ENCODE measurements at regions not wholly inside any gene's neighbourhood (a gene's known extent, or its start where the extent isn't known, plus 50 kb on each side); places are given as distances from the start of the nearest gene placed in this dataset.
"Not testable (repeated sequence)": the region's sequence is repeated elsewhere in the genome, so short reads cannot be mapped to it uniquely, and the experiment has no call there.

DNA sequence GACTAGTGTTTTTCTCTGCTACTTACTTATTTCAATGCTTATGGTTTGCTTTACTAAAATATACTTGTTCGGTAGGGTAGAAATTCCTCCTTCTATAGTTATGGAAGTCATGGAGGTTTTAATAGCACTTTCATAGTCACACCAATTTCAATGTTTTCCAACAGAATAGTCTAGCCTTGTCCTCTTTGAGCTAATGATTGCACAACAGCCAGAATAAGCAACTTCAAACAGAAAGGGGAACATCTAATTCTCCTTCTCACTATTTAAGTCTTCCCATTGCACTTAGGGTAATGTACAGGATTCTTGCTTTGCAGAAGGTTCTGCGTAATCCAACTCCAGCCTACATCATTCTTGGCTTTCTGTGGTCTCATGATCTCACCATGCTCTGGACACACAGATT lies 287.7 kb upstream of the GCFC2 start:
- no peak overlapping the region for H3K9ac ChIP-seq (ENCODE audit: insufficient read depth, low read length, poor library complexity, severe bottlenecking)
- no peak overlapping the region for H3K4me2 ChIP-seq (replicated peaks; ENCODE audit: extremely low read depth, low read length, poor library complexity, severe bottlenecking)
- H3K4me3 Mint-ChIP-seq, result no peak overlapping the region
- H3K9me3 ChIP-seq (replicated peaks in 1 of 2; ENCODE audit: control insufficient read depth in 1 of 2, insufficient read depth in 1 of 2, low read length in 2 of 2), result peaks cover 17 to 23% of the 10 kb centered on the region in 2 donors
- peaks cover 0 to 1% (median 0%) of the 10 kb centered on the region in 3 donors for H3K27me3 Mint-ChIP-seq (ENCODE audit: low read depth in 3 of 3)
- no peak overlapping the region for H3K27ac ChIP-seq (ENCODE audit: low read depth in 1 of 2, low read length in 2 of 2)
- intact Hi-C loops (cut with micrococcal nuclease), result no loop called here
- DNase-seq, result no peak
- no peak overlapping the region for H2AFZ ChIP-seq (ENCODE audit: insufficient read depth, low read depth, low read length, poor library complexity, severe bottlenecking)
- H3K4me3 ChIP-seq (replicated peaks in 1 of 3; ENCODE audit: low read depth in 2 of 3, low read length in 3 of 3), result no peak overlapping the region
- TF ChIP-seq, protein P1, sequence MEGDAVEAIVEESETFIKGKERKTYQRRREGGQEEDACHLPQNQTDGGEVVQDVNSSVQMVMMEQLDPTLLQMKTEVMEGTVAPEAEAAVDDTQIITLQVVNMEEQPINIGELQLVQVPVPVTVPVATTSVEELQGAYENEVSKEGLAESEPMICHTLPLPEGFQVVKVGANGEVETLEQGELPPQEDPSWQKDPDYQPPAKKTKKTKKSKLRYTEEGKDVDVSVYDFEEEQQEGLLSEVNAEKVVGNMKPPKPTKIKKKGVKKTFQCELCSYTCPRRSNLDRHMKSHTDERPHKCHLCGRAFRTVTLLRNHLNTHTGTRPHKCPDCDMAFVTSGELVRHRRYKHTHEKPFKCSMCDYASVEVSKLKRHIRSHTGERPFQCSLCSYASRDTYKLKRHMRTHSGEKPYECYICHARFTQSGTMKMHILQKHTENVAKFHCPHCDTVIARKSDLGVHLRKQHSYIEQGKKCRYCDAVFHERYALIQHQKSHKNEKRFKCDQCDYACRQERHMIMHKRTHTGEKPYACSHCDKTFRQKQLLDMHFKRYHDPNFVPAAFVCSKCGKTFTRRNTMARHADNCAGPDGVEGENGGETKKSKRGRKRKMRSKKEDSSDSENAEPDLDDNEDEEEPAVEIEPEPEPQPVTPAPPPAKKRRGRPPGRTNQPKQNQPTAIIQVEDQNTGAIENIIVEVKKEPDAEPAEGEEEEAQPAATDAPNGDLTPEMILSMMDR (IDR thresholded peaks at IDR 0.05), result no peak
- H3K4me1 Mint-ChIP-seq, result no peaks in the 10 kb centered on the region
- H3K4me1 ChIP-seq (ENCODE audit: control insufficient read depth in 1 of 2, insufficient read depth in 2 of 2, low read length in 2 of 2), result no peaks in the 10 kb centered on the region
- no peak overlapping the region for H3K27ac Mint-ChIP-seq
- H3K36me3 ChIP-seq (replicated peaks in 1 of 2; ENCODE audit: control insufficient read depth in 1 of 2, insufficient read depth in 2 of 2, low read length in 2 of 2), result no peaks in the 10 kb centered on the region
- H4K20me1 ChIP-seq (ENCODE audit: insufficient read depth, low read length), result no peaks in the 10 kb centered on the region
- no peaks in the 10 kb centered on the region for H3K27me3 ChIP-seq (ENCODE audit: control insufficient read depth in 2 of 2, insufficient read depth in 2 of 2, low read length in 2 of 2)
- no peaks in the 10 kb centered on the region for H3K36me3 Mint-ChIP-seq
- H3K79me2 ChIP-seq (ENCODE audit: insufficient read depth, low read length), result no peaks in the 10 kb centered on the region
- 100% methylated on average over 1 of the region's 2 CpGs for WGBS (ENCODE audit: insufficient coverage)
- H3K9me3 Mint-ChIP-seq, result peaks cover 0 to 18% (median 9%) of the 10 kb centered on the region in 7 donors

DNA sequence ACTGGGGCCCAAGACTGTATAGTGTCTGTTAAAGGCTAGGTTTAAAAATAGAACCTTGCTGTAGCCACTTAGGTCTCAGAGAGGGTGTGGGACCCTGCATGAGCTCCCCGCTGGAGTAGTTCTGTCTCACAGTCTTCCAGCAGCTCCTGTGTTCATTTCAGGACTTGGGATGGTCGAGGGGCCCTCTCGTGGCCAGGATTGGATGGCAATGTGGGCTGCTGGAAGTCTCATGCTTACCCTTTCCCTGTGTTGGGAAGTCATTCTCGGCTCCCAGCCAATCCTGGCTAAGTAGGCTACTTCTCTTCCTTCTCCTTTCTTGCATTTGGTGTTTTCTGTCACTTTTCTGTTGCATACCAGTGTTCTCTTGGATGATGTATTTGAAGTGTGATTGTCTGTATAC lies 284.0 kb upstream of the GCFC2 start:
- H2AFZ ChIP-seq (ENCODE audit: insufficient read depth, low read depth, low read length, poor library complexity, severe bottlenecking), result no peak overlapping the region
- peaks cover 17 to 18% of the 10 kb centered on the region in 2 donors for H3K9me3 ChIP-seq (replicated peaks in 1 of 2; ENCODE audit: control insufficient read depth in 1 of 2, insufficient read depth in 1 of 2, low read length in 2 of 2)
- no peak overlapping the region for H3K27ac Mint-ChIP-seq
- intact Hi-C loops (cut with micrococcal nuclease), result no loop called here
- H3K27ac ChIP-seq (ENCODE audit: low read depth in 1 of 2, low read length in 2 of 2), result no peak overlapping the region
- no peak overlapping the region for H3K4me2 ChIP-seq (replicated peaks; ENCODE audit: extremely low read depth, low read length, poor library complexity, severe bottlenecking)
- no peaks in the 10 kb centered on the region for H3K27me3 Mint-ChIP-seq (ENCODE audit: low read depth in 3 of 3)
- H3K36me3 Mint-ChIP-seq, result no peaks in the 10 kb centered on the region
- H4K20me1 ChIP-seq (ENCODE audit: insufficient read depth, low read length), result no peaks in the 10 kb centered on the region
- H3K9ac ChIP-seq (ENCODE audit: insufficient read depth, low read length, poor library complexity, severe bottlenecking), result no peak overlapping the region
- H3K4me3 Mint-ChIP-seq, result no peak overlapping the region
- DNase-seq, result no peak
- H3K36me3 ChIP-seq (replicated peaks in 1 of 2; ENCODE audit: control insufficient read depth in 1 of 2, insufficient read depth in 2 of 2, low read length in 2 of 2), result no peaks in the 10 kb centered on the region
- H3K9me3 Mint-ChIP-seq, result peaks cover 0 to 18% (median 11%) of the 10 kb centered on the region in 7 donors
- no peaks in the 10 kb centered on the region for H3K4me1 ChIP-seq (ENCODE audit: control insufficient read depth in 1 of 2, insufficient read depth in 2 of 2, low read length in 2 of 2)
- WGBS (ENCODE audit: insufficient coverage), result 78% methylated on average over 1 of the region's 4 CpGs
- H3K4me1 Mint-ChIP-seq, result no peaks in the 10 kb centered on the region
- H3K4me3 ChIP-seq (replicated peaks in 1 of 3; ENCODE audit: low read depth in 2 of 3, low read length in 3 of 3), result no peak overlapping the region
- no peaks in the 10 kb centered on the region for H3K79me2 ChIP-seq (ENCODE audit: insufficient read depth, low read length)
- TF ChIP-seq, protein P1 (IDR thresholded peaks at IDR 0.05), result no peak
- H3K27me3 ChIP-seq (ENCODE audit: control insufficient read depth in 2 of 2, insufficient read depth in 2 of 2, low read length in 2 of 2), result no peaks in the 10 kb centered on the region

DNA sequence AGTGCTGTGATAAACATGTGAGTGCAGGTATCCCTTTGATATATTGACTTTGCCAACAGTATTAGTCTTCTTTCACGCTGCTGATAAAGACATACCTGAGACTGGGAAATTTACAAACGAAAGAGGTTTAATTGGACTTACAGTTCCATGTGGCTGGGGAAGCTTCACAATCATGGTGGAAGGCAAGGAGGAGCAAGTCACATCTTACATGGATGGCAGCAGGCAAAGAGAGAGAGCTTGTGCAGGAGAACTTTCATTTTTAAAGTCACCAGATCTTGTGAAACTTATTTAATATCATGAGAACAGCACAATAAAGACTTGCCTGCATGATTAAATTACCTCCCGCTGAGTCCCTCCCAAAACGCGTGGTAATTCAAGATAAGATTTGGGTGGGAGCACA lies 277.9 kb upstream of the GCFC2 start:
- intact Hi-C loops (cut with micrococcal nuclease), result not testable (repeated sequence)

More for the DNA sequence above, 277.9 kb upstream of the GCFC2 start:
- H3K27ac ChIP-seq (ENCODE audit: low read depth in 1 of 2, low read length in 2 of 2); DNase-seq; H3K27me3 Mint-ChIP-seq (ENCODE audit: low read depth in 3 of 3); H3K9ac ChIP-seq (ENCODE audit: insufficient read depth, low read length, poor library complexity, severe bottlenecking); H4K20me1 ChIP-seq (ENCODE audit: insufficient read depth, low read length); H3K4me3 ChIP-seq (replicated peaks in 1 of 3; ENCODE audit: low read depth in 2 of 3, low read length in 3 of 3); H3K4me2 ChIP-seq (replicated peaks; ENCODE audit: extremely low read depth, low read length, poor library complexity, severe bottlenecking); H3K4me1 ChIP-seq (ENCODE audit: control insufficient read depth in 1 of 2, insufficient read depth in 2 of 2, low read length in 2 of 2); H3K4me1 Mint-ChIP-seq; H3K27me3 ChIP-seq (ENCODE audit: control insufficient read depth in 2 of 2, insufficient read depth in 2 of 2, low read length in 2 of 2); H3K4me3 Mint-ChIP-seq; H3K27ac Mint-ChIP-seq; H3K36me3 ChIP-seq (replicated peaks in 1 of 2; ENCODE audit: control insufficient read depth in 1 of 2, insufficient read depth in 2 of 2, low read length in 2 of 2); H2AFZ ChIP-seq (ENCODE audit: insufficient read depth, low read depth, low read length, poor library complexity, severe bottlenecking); H3K79me2 ChIP-seq (ENCODE audit: insufficient read depth, low read length); H3K36me3 Mint-ChIP-seq: not testable (repeated sequence)
- peaks cover 8 to 13% of the 10 kb centered on the region in 2 donors for H3K9me3 ChIP-seq (replicated peaks in 1 of 2; ENCODE audit: control insufficient read depth in 1 of 2, insufficient read depth in 1 of 2, low read length in 2 of 2)
- WGBS (ENCODE audit: insufficient coverage), result 100% methylated on average over 3 of the region's 5 CpGs
- H3K9me3 Mint-ChIP-seq, result peaks cover 4 to 10% (median 7%) of the 10 kb centered on the region in 7 donors
